ENCODE measurements at regions not wholly inside any gene's neighbourhood (a gene's known extent, or its start where the extent isn't known, plus 50 kb on each side); places are given as distances from the start of the nearest gene placed in this dataset.

DNA sequence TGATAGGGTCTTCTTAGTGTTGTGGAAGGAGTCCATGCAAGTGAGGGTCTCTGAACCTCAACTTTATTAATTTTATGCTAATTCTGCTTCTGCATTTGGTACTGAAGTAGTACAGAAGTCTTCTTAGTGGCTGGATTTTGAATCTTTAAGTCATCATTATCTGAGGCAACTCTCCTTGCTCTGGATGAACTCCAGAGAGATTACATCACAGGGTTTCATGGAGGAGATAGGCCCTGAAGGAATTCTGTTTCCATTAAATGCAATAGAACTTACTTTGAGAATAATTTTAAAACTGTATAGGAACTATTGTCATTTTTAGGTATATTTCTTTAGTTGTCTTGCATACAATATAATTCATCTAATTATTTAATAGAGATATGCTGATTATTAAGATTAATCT is 451.2 kb downstream of the FAT4 start:
- TF ChIP-seq JUND (IDR thresholded peaks at IDR 0.05; ENCODE audit: low read depth) = no peak
- no peak for DNase-seq (ENCODE audit: low read depth in 1 of 2, low spot score in 1 of 2)
- in situ Hi-C loops (cut with HindIII; ENCODE audit: low pct_unique_long_range_greater_than_20kb, low sequenced_read_pairs) = no loop called here

- TF ChIP-seq JUND (IDR thresholded peaks at IDR 0.05; ENCODE audit: low read depth) = no peak
- in situ Hi-C loops (cut with HindIII; ENCODE audit: low pct_unique_long_range_greater_than_20kb, low sequenced_read_pairs) = no loop called here
- DNase-seq (ENCODE audit: low read depth in 1 of 2, low spot score in 1 of 2) = no peak
These were observed 456.2 kb downstream of the FAT4 start for GRCh38 chr4:125770814-125771398.

GRCh38 chr4:125772680-125773079 is 457.9 kb downstream of the FAT4 start:
- DNase-seq (ENCODE audit: low read depth in 1 of 2, low spot score in 1 of 2) = no peak
- in situ Hi-C loops (cut with HindIII; ENCODE audit: low pct_unique_long_range_greater_than_20kb, low sequenced_read_pairs) = no loop called here
- no peak for TF ChIP-seq JUND (IDR thresholded peaks at IDR 0.05; ENCODE audit: low read depth)

GRCh38 chr4:125773502-125773901 is 458.7 kb downstream of the FAT4 start:
- no peak for DNase-seq (ENCODE audit: low read depth in 1 of 2, low spot score in 1 of 2)
- TF ChIP-seq JUND (IDR thresholded peaks at IDR 0.05; ENCODE audit: low read depth) = no peak
- in situ Hi-C loops (cut with HindIII; ENCODE audit: low pct_unique_long_range_greater_than_20kb, low sequenced_read_pairs) = no loop called here

DNA sequence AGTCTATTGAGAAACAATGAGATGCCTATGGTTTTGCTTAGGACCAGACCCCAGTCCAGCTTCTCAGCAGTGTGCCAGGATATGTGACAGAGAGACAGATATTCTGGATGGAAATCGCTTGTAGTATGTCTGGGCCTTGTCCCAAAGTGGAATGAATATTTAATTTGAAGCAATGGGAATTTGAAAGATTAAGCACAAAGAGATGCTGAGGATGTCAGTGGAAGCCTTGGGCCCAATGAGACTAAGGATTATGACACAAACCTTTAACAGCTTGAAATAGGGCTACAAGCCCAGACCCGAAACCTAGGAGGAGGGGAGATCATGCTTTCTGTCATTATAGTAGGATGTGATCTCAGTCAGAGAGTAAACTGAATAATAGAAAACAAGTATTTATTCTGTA is 459.2 kb downstream of the FAT4 start:
- TF ChIP-seq JUND (IDR thresholded peaks at IDR 0.05; ENCODE audit: low read depth) = no peak
- in situ Hi-C loops (cut with HindIII; ENCODE audit: low pct_unique_long_range_greater_than_20kb, low sequenced_read_pairs) = no loop called here
- no peak for DNase-seq (ENCODE audit: low read depth in 1 of 2, low spot score in 1 of 2)

- no peak for TF ChIP-seq JUND (IDR thresholded peaks at IDR 0.05; ENCODE audit: low read depth)
- no peak for DNase-seq (ENCODE audit: low read depth in 1 of 2, low spot score in 1 of 2)
- in situ Hi-C loops (cut with HindIII; ENCODE audit: low pct_unique_long_range_greater_than_20kb, low sequenced_read_pairs) = no loop called here
These were observed 461.4 kb downstream of the FAT4 start for GRCh38 chr4:125776146-125776545.

DNA sequence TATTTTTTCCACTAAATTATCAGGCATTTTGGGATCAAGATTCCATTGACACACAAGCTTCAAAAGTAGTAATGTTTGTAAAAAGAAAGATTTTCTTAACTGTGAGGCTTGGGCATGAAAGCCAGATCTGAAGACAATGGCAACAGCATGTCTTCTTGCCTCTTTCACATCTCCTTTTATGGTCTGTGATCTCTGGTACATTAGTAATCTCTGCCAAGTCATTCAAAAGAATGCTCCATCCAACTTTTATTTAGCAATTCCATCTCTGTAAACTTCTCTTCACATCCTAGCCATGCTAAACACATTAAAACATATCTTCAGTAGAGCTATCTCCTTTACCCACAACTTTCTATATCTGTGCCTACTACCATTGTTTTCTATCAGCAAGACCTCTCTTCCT is 465.4 kb downstream of the FAT4 start:
- DNase-seq (ENCODE audit: low read depth in 1 of 2, low spot score in 1 of 2) = no peak
- no peak for TF ChIP-seq JUND (IDR thresholded peaks at IDR 0.05; ENCODE audit: low read depth)
- in situ Hi-C loops (cut with HindIII; ENCODE audit: low pct_unique_long_range_greater_than_20kb, low sequenced_read_pairs) = no loop called here

DNA sequence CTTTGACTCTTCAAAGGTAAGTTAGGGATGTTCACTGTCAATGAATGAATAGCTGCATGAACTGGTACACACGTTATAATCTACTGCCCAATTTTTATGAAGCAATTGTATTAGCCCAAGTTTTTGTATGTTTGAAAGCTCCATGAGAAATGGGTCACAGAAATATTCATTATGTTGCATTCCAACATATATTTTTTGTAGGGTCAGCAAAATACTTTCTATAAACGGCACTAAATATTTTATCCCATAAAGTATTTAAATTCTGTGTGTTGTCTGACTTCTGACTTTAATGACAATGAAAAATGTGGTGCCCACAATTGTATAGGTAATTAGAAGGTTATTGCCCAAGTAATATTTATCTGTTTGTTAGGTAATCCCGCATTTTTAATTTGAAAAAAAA is 466.0 kb downstream of the FAT4 start:
- in situ Hi-C loops (cut with HindIII; ENCODE audit: low pct_unique_long_range_greater_than_20kb, low sequenced_read_pairs) = no loop called here
- no peak for TF ChIP-seq JUND (IDR thresholded peaks at IDR 0.05; ENCODE audit: low read depth)
- no peak for DNase-seq (ENCODE audit: low read depth in 1 of 2, low spot score in 1 of 2)

- DNase-seq (ENCODE audit: low read depth in 1 of 2, low spot score in 1 of 2) = no peak
- no peak for TF ChIP-seq JUND (IDR thresholded peaks at IDR 0.05; ENCODE audit: low read depth)
- in situ Hi-C loops (cut with HindIII; ENCODE audit: low pct_unique_long_range_greater_than_20kb, low sequenced_read_pairs) = no loop called here
These were observed 466.9 kb downstream of the FAT4 start for GRCh38 chr4:125781651-125782050.

DNA sequence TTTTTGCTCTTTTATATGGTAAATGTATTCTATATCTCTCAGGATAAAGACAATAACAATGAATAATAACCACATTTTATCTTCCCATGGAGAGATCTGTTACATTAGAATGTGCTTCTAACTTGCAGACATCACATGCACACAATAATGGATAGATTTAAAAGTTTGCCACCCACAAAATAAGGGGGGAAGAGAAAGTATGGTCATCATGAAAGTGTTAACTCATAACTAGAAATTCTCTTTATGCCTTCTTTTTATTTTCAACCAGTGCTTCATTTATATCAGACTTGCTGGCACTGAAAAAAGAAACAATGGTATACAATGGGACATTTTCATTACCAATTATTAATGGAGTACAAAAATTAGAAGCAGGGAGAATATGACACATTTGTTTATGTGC is 470.0 kb downstream of the FAT4 start:
- DNase-seq (ENCODE audit: low read depth in 1 of 2, low spot score in 1 of 2) = no peak
- TF ChIP-seq JUND (IDR thresholded peaks at IDR 0.05; ENCODE audit: low read depth) = no peak
- in situ Hi-C loops (cut with HindIII; ENCODE audit: low pct_unique_long_range_greater_than_20kb, low sequenced_read_pairs) = no loop called here

GRCh38 chr4:125787707-125788106 is 473.0 kb downstream of the FAT4 start:
- no peak for TF ChIP-seq JUND (IDR thresholded peaks at IDR 0.05; ENCODE audit: low read depth)

GRCh38 chr4:125789023-125789422 is 474.3 kb downstream of the FAT4 start:
- no peak for DNase-seq (ENCODE audit: low read depth in 1 of 2, low spot score in 1 of 2)
- in situ Hi-C loops (cut with HindIII; ENCODE audit: low pct_unique_long_range_greater_than_20kb, low sequenced_read_pairs) = no loop called here
- TF ChIP-seq JUND (IDR thresholded peaks at IDR 0.05; ENCODE audit: low read depth) = no peak

More at GRCh38 chr4:125787707-125788106, 473.0 kb downstream of the FAT4 start:
- DNase-seq (ENCODE audit: low read depth in 1 of 2, low spot score in 1 of 2) = no peak
- in situ Hi-C loops (cut with HindIII; ENCODE audit: low pct_unique_long_range_greater_than_20kb, low sequenced_read_pairs) = no loop called here

DNA sequence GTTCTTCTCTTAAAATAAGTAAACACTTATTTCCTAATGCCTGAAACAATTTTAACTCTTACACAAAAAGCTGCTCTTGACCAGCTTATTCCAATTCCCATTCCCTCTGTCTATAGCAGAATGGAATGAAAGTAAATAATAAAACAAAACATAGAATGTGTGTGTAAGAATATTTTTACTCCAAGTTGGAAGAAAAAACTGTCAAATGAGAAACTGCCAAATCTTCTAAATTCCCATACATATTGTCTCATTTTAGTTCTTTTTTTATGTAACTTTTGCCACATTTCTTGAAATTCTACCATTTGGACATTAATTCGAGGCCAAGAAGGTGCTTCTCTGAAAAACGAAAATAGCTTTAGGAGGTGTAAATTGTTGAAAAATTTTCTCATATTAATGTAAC is 477.1 kb downstream of the FAT4 start:
- DNase-seq (ENCODE audit: low read depth in 1 of 2, low spot score in 1 of 2) = no peak
- in situ Hi-C loops (cut with HindIII; ENCODE audit: low pct_unique_long_range_greater_than_20kb, low sequenced_read_pairs) = no loop called here
- no peak for TF ChIP-seq JUND (IDR thresholded peaks at IDR 0.05; ENCODE audit: low read depth)

DNA sequence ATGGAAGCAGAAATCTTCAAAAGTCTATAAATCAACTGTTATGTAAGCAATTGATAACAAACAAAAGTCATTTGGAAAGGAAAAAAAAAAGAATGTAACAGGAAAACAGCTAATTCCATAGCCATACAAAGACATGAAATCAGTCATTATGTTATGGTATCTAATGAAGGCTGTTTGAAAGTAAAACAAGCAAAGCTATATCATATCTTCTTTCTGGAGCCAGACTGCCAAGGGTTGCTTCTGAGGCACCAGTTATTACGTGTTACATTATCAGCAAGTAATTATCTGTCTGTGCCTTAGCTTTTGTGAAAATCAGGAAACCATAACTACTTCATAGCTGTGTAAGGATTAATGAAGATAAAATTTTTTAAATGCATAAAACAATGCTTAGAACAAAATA is 480.2 kb downstream of the FAT4 start:
- in situ Hi-C loops (cut with HindIII; ENCODE audit: low pct_unique_long_range_greater_than_20kb, low sequenced_read_pairs) = no loop called here
- TF ChIP-seq JUND (IDR thresholded peaks at IDR 0.05; ENCODE audit: low read depth) = no peak
- DNase-seq (ENCODE audit: low read depth in 1 of 2, low spot score in 1 of 2) = no peak
